HepG2 (cell line): ENCODE measurements at regions not wholly inside any gene's neighbourhood (a gene's known extent, or its start where the extent isn't known, plus 50 kb on each side); places are given as distances from the start of the nearest gene placed in this dataset.

Experiments
- ATAC-seq: fragments of 200-7000 bp; cut with Tn5 transposase; 3 replicates; pipeline ENCODE4 v1.9.1; 2020; ENCODE audit warnings: mild to moderate bottlenecking, moderate library complexity
- BruUV-seq: library from RNA; stranded (reverse); fragments of 400-500 nt; replicated peaks from 2 replicates; lab custom pipeline; 2021; lab: Mats Ljungman, UMichigan
- CTCF ChIA-PET: fragments of 300-600 bp; formaldehyde crosslinking; extraction: SDS; loops from one replicate; lab custom pipeline; 2021; ENCODE audit warnings: low total read pairs, inconsistent platforms, low intra/inter-chr PET ratio; lab: Yijun Ruan, JAX
- POLR2A ChIA-PET: fragments of 350-600 bp; sonication (Branson Sonifier 250); formaldehyde crosslinking; loops from one replicate; lab custom pipeline; 2020; ENCODE audit warnings: antibody characterized with exemption, inconsistent platforms; lab: Yijun Ruan, JAX
- DNase-seq: peaks from one replicate; pipeline ENCODE4 v3.0.0-alpha.2; 2015; ENCODE audit warnings: low spot score
- FAIRE-seq: peaks from 3 replicates; lab custom pipeline; 2011; peaks lifted over from hg19 to GRCh38; lab: Jason Lieb, UNC
- H2AFZ ChIP-seq: one replicate; pipeline ENCODE4 v1.6.1; 2011; ENCODE audit warnings: low read length, inconsistent platforms
- H3K27ac ChIP-seq: fragments of 300-600 bp; 3 replicates; pipeline ENCODE4 v1.8.0; 2011; ENCODE audit warnings: mixed run types, mild to moderate bottlenecking, mixed read lengths, low read length, inconsistent platforms; ENCODE audit not compliant: insufficient read depth; ENCODE audit errors: extremely low read length
- H3K27me3 ChIP-seq, 2 experiments: fragments of 200-600 bp in 1 of 2; 2 replicates in 1 of 2; 3 replicates in 1 of 2; pipeline versions ENCODE4 v1.6.0 to v1.8.0; 2011; ENCODE audit warnings: low read length in 2 of 2, mild to moderate bottlenecking in 2 of 2, moderate library complexity in 2 of 2, inconsistent platforms in 1 of 2; ENCODE audit not compliant: insufficient read depth in 2 of 2, control insufficient read depth in 1 of 2
- H3K36me3 ChIP-seq, 2 experiments: fragments of 200-600 bp in 1 of 2; replicated peaks in 1 of 2; 2 replicates in 1 of 2; 3 replicates in 1 of 2; pipeline versions ENCODE4 v1.5.1 to v1.8.0; 2011; ENCODE audit warnings: low read length in 2 of 2, inconsistent platforms in 1 of 2; ENCODE audit not compliant: insufficient read depth in 2 of 2, control insufficient read depth in 1 of 2
- H3K4me1 ChIP-seq: 2 replicates; pipeline ENCODE4 v1.5.1; 2012; ENCODE audit warnings: low read length, inconsistent platforms; ENCODE audit not compliant: insufficient read depth
- H3K4me2 ChIP-seq: 2 replicates; pipeline ENCODE4 v1.6.0; 2011; ENCODE audit warnings: low read depth, low read length, inconsistent platforms
- H3K4me3 ChIP-seq, 3 experiments: fragments of 200-600 bp in 1 of 3; sonication (generic), shearing (Covaris generic) in 1 of 3; replicated peaks in 1 of 3; 2 replicates each; pipeline ENCODE4 v1.5.1; 2011 to 2016; ENCODE audit warnings: low read length in 3 of 3, inconsistent platforms in 2 of 3, low read depth in 2 of 3, mild to moderate bottlenecking in 2 of 3, control low read depth in 1 of 3, mixed read lengths in 1 of 3; ENCODE audit not compliant: insufficient read depth in 1 of 3
- H3K79me2 ChIP-seq: one replicate; pipeline ENCODE4 v1.6.1; 2011; ENCODE audit warnings: low read length, inconsistent platforms; ENCODE audit not compliant: insufficient read depth
- H3K9ac ChIP-seq: 2 replicates; pipeline ENCODE4 v1.6.0; 2011; ENCODE audit warnings: mild to moderate bottlenecking, low read depth, low read length, inconsistent platforms; ENCODE audit not compliant: insufficient read depth
- H3K9me3 ChIP-seq: 2 replicates; pipeline ENCODE4 v1.5.1; 2012; ENCODE audit warnings: mild to moderate bottlenecking, low read length
- H4K20me1 ChIP-seq: 2 replicates; pipeline ENCODE4 v1.6.0; 2011; ENCODE audit warnings: inconsistent platforms, mild to moderate bottlenecking, low read length, moderate library complexity; ENCODE audit not compliant: insufficient read depth
- ZMYM4 ChIP-seq: sonication (generic); formaldehyde crosslinking; IDR thresholded peaks from 2 replicates; pipeline ENCODE4 v1.8.1; 2023; ENCODE audit warnings: mild to moderate bottlenecking, missing genetic modification reagents
- ZNF138 ChIP-seq: sonication (generic); formaldehyde crosslinking; IDR thresholded peaks from 2 replicates; pipeline ENCODE4 v1.5.0; 2020; ENCODE audit warnings: mild to moderate bottlenecking, low read depth, missing genetic modification reagents
- ZNF563 ChIP-seq: sonication (generic); formaldehyde crosslinking; IDR thresholded peaks from 2 replicates; pipeline ENCODE4 v1.8.0; 2022; ENCODE audit warnings: mild to moderate bottlenecking, moderate library complexity, missing genetic modification reagents
- WGBS: methylation state at CpG from one replicate; pipeline ENCODE4 v1.1.6; 2017; ENCODE audit warnings: low lambda C conversion rate; 5-methylcytosine and 5-hydroxymethylcytosine counted together
- in situ Hi-C: cut with HindIII; loops from 2 replicates; pipeline ENCODE4 v1.10.0; 2017; ENCODE audit warnings: low pct_unique_long_range_greater_than_20kb; ENCODE audit not compliant: extremely low pct_ligation_motif_present
- intact Hi-C: fragments of 100-400 bp; cut with micrococcal nuclease; formaldehyde crosslinking; loops from one replicate; pipeline ENCODE4 v1.10.0; 2022; ENCODE audit not compliant: unreplicated experiment
- TF ChIP-seq, protein P1 (sequence below): sonication (generic); formaldehyde crosslinking; IDR thresholded peaks from 2 replicates; pipeline ENCODE4 v1.4.0; 2020; ENCODE audit warnings: low read depth, missing genetic modification reagents
- TF ChIP-seq, protein P2 (sequence below): sonication (generic); formaldehyde crosslinking; IDR thresholded peaks from 2 replicates; pipeline ENCODE4 v1.4.0; 2020; ENCODE audit warnings: missing genetic modification reagents; ENCODE audit errors: not compliant biosample characterization
- TF ChIP-seq, protein P3 (sequence below): sonication (generic); formaldehyde crosslinking; IDR thresholded peaks from 2 replicates; pipeline ENCODE4 v1.4.0; 2020; ENCODE audit warnings: mild to moderate bottlenecking, missing genetic modification reagents

DNA sequence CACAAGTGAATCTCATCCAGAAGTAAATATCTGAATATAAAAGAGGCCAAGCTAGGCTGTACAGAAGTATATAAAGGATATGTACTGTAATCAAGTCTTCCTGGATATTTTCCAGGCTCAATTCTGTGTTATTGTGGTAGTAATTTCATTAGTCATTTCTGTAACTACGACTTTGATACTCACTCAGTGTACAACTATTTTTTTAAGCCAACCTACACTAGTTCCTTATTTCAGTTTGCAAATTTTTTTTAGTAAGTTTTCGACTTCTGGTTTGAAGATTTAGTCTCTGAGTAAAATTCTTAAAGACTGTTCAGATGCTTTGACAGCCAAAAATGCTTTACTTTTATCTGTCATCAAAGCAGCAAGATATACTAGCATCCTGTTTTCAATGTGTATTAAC lies 130.8 kb downstream of the CAPZA3 start (continued):
- TF ChIP-seq, protein P1, sequence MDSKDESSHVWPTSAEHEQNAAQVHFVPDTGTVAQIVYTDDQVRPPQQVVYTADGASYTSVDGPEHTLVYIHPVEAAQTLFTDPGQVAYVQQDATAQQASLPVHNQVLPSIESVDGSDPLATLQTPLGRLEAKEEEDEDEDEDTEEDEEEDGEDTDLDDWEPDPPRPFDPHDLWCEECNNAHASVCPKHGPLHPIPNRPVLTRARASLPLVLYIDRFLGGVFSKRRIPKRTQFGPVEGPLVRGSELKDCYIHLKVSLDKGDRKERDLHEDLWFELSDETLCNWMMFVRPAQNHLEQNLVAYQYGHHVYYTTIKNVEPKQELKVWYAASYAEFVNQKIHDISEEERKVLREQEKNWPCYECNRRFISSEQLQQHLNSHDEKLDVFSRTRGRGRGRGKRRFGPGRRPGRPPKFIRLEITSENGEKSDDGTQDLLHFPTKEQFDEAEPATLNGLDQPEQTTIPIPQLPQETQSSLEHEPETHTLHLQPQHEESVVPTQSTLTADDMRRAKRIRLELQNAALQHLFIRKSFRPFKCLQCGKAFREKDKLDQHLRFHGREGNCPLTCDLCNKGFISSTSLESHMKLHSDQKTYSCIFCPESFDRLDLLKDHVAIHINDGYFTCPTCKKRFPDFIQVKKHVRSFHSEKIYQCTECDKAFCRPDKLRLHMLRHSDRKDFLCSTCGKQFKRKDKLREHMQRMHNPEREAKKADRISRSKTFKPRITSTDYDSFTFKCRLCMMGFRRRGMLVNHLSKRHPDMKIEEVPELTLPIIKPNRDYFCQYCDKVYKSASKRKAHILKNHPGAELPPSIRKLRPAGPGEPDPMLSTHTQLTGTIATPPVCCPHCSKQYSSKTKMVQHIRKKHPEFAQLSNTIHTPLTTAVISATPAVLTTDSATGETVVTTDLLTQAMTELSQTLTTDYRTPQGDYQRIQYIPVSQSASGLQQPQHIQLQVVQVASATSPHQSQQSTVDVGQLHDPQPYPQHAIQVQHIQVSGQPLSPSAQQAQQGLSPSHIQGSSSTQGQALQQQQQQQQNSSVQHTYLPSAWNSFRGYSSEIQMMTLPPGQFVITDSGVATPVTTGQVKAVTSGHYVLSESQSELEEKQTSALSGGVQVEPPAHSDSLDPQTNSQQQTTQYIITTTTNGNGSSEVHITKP, result no peak
- no peak for TF ChIP-seq ZNF563 (CRISPR knock-in tag)

DNA sequence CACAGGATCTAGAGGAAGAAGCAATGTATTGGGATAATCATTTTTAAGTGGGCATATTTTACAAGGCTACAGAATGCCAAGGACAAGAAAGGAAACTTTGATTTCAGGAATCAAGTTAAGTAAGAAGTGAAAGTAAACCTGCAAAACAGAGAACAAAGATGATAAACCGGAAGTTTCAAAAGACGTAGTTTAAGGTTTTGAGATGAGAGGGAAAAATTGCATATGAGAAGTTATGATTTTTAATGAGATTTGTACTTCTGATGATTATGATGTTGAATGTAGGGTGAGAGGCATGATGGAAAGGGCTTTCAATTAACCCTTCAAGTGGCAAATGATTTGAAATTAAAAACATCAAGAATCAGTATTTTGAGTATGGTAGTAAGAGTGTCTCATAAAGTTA lies 134.9 kb downstream of the CAPZA3 start:
- intact Hi-C loops, result no loop called here
- WGBS, result 46% methylated on average over 2 of the region's 2 CpGs
- Histone ChIP-seq H3K79me2 (no peaks in the 10 kb centered on the region), H3K27ac (no peak overlapping the region), H3K4me3 (no peak overlapping the region), H2AFZ (no peak overlapping the region), H3K27me3 (no peaks in the 10 kb centered on the region), H3K4me1 (no peaks in the 10 kb centered on the region), H3K36me3 (no peaks in the 10 kb centered on the region), H3K9ac (no peak overlapping the region), H3K9me3 (no peaks in the 10 kb centered on the region), H3K4me2 (no peak overlapping the region), H4K20me1 (no peaks in the 10 kb centered on the region)
- ATAC-seq (no peak), DNase-seq (no peak), FAIRE-seq (no peak)
- TF ChIP-seq, protein P2, sequence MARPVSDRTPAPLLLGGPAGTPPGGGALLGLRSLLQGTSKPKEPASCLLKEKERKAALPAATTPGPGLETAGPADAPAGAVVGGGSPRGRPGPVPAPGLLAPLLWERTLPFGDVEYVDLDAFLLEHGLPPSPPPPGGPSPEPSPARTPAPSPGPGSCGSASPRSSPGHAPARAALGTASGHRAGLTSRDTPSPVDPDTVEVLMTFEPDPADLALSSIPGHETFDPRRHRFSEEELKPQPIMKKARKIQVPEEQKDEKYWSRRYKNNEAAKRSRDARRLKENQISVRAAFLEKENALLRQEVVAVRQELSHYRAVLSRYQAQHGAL (CRISPR knock-in tag), result no peak
- TF ChIP-seq, protein P3, sequence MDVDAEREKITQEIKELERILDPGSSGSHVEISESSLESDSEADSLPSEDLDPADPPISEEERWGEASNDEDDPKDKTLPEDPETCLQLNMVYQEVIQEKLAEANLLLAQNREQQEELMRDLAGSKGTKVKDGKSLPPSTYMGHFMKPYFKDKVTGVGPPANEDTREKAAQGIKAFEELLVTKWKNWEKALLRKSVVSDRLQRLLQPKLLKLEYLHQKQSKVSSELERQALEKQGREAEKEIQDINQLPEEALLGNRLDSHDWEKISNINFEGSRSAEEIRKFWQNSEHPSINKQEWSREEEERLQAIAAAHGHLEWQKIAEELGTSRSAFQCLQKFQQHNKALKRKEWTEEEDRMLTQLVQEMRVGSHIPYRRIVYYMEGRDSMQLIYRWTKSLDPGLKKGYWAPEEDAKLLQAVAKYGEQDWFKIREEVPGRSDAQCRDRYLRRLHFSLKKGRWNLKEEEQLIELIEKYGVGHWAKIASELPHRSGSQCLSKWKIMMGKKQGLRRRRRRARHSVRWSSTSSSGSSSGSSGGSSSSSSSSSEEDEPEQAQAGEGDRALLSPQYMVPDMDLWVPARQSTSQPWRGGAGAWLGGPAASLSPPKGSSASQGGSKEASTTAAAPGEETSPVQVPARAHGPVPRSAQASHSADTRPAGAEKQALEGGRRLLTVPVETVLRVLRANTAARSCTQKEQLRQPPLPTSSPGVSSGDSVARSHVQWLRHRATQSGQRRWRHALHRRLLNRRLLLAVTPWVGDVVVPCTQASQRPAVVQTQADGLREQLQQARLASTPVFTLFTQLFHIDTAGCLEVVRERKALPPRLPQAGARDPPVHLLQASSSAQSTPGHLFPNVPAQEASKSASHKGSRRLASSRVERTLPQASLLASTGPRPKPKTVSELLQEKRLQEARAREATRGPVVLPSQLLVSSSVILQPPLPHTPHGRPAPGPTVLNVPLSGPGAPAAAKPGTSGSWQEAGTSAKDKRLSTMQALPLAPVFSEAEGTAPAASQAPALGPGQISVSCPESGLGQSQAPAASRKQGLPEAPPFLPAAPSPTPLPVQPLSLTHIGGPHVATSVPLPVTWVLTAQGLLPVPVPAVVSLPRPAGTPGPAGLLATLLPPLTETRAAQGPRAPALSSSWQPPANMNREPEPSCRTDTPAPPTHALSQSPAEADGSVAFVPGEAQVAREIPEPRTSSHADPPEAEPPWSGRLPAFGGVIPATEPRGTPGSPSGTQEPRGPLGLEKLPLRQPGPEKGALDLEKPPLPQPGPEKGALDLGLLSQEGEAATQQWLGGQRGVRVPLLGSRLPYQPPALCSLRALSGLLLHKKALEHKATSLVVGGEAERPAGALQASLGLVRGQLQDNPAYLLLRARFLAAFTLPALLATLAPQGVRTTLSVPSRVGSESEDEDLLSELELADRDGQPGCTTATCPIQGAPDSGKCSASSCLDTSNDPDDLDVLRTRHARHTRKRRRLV, result no peak
- TF ChIP-seq ZNF138 (CRISPR knock-in tag) (no peak), ZMYM4 (no peak)
- ChIA-PET CTCF (no interaction called here), POLR2A (no interaction called here)
- no TSS peak for BruUV-seq
- in situ Hi-C loops, result loop anchor here (25.0 kb wide), 1 partner anchor 440 kb away; no protein-coding TSS in a partner anchor
